ENCODE measurements at regions not wholly inside any gene's neighbourhood (a gene's known extent, or its start where the extent isn't known, plus 50 kb on each side); places are given as distances from the start of the nearest gene placed in this dataset.

- TF ChIP-seq, protein P1, sequence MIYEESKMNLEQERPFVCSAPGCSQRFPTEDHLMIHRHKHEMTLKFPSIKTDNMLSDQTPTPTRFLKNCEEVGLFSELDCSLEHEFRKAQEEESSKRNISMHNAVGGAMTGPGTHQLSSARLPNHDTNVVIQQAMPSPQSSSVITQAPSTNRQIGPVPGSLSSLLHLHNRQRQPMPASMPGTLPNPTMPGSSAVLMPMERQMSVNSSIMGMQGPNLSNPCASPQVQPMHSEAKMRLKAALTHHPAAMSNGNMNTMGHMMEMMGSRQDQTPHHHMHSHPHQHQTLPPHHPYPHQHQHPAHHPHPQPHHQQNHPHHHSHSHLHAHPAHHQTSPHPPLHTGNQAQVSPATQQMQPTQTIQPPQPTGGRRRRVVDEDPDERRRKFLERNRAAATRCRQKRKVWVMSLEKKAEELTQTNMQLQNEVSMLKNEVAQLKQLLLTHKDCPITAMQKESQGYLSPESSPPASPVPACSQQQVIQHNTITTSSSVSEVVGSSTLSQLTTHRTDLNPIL (CRISPR knock-in tag; IDR thresholded peaks at IDR 0.05): no peak
- TF ChIP-seq FOS (IDR thresholded peaks at IDR 0.05; ENCODE audit: extremely low read depth, insufficient read length): no peak
- TF ChIP-seq ELF1 (tag; IDR thresholded peaks at IDR 0.05): no peak
- TF ChIP-seq ATF1 (CRISPR knock-in tag; IDR thresholded peaks at IDR 0.05): no peak
- TF ChIP-seq ATF1 (tag; IDR thresholded peaks at IDR 0.05): no peak
- no peak for TF ChIP-seq TARDBP (IDR thresholded peaks at IDR 0.05)
- TF ChIP-seq TRIM28 (IDR thresholded peaks at IDR 0.05): no peak
- TF ChIP-seq ZNF699 (CRISPR knock-in tag; IDR thresholded peaks at IDR 0.05; ENCODE audit: insufficient replicate concordance): no peak
- TF ChIP-seq, protein P2, sequence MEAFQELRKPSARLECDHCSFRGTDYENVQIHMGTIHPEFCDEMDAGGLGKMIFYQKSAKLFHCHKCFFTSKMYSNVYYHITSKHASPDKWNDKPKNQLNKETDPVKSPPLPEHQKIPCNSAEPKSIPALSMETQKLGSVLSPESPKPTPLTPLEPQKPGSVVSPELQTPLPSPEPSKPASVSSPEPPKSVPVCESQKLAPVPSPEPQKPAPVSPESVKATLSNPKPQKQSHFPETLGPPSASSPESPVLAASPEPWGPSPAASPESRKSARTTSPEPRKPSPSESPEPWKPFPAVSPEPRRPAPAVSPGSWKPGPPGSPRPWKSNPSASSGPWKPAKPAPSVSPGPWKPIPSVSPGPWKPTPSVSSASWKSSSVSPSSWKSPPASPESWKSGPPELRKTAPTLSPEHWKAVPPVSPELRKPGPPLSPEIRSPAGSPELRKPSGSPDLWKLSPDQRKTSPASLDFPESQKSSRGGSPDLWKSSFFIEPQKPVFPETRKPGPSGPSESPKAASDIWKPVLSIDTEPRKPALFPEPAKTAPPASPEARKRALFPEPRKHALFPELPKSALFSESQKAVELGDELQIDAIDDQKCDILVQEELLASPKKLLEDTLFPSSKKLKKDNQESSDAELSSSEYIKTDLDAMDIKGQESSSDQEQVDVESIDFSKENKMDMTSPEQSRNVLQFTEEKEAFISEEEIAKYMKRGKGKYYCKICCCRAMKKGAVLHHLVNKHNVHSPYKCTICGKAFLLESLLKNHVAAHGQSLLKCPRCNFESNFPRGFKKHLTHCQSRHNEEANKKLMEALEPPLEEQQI (IDR thresholded peaks at IDR 0.05): no peak
Observed at GRCh38 chr1:204754821-204755220, 69.3 kb upstream of the LRRN2 start (continued).

DNA sequence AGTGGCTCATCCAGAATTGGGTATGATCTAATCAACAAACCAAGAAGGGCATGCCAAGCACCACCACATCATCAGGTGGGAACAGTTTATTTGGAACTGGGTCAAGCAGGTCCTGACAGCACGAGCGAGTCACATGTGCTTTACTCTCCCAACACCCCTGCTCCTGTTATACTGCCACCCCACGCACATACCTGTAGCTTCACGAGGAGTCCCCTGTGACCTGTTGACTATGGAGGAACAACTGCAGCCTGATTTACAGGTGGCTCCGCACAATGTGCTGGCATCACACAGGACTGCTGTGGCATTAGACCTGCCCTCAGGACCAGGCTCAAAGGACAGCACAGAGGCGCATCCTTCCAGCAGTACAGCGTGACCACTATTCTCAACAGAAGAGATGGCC, 70.8 kb upstream of the LRRN2 start:
- Histone ChIP-seq H3K79me2 (ENCODE audit: control insufficient read depth, insufficient read depth, low read length) (no peaks in the 10 kb centered on the region), H3K9ac (ENCODE audit: insufficient read depth in 1 of 2, low read depth in 2 of 2, low read length in 2 of 2) (no peak overlapping the region), H3K9me3 (replicated peaks; ENCODE audit: control insufficient read depth, insufficient read depth, low read depth, low read length) (no peaks in the 10 kb centered on the region), H3K4me2 (ENCODE audit: insufficient read depth, low read length) (no peak overlapping the region), H4K20me1 (replicated peaks; ENCODE audit: control insufficient read depth, insufficient read depth, low read length) (no peaks in the 10 kb centered on the region), H3K27me3 (ENCODE audit: control insufficient read depth in 2 of 2, insufficient read depth in 2 of 2, low read length in 2 of 2) (peaks cover 1 to 2% of the 10 kb centered on the region in 2 experiments; a peak in 1 of 5 replicates), H3K36me3 (ENCODE audit: control insufficient read depth, insufficient read depth, low read length) (no peaks in the 10 kb centered on the region), H3K4me1 (replicated peaks in 1 of 2; ENCODE audit: control insufficient read depth in 2 of 2, insufficient read depth in 2 of 2, low read length in 2 of 2) (peaks cover 3 to 9% of the 10 kb centered on the region in 2 experiments; a peak in 4 of 5 replicates), H3K4me3 (no peak overlapping the region), H3K27ac (ENCODE audit: extremely low read depth, low read depth, low read length) (no peak overlapping the region), H3K9me1 (ENCODE audit: control insufficient read depth, insufficient read depth, low read length) (no peaks in the 10 kb centered on the region), H2AFZ (ENCODE audit: low read depth, low read length) (no peak overlapping the region)
- POLR2A ChIA-PET: interaction anchor here (0.6 to 1.5 kb wide), 3 partner anchors 9 to 734 kb away, joined by 3 to 7 read pairs (median 5); no protein-coding TSS in a partner anchor
- ATAC-seq: no peak
- intact Hi-C loops (cut with micrococcal nuclease): no loop called here
- CTCF ChIA-PET (ENCODE audit: low intra/inter-chr PET ratio): no interaction called here
- TF ChIP-seq, protein P3, sequence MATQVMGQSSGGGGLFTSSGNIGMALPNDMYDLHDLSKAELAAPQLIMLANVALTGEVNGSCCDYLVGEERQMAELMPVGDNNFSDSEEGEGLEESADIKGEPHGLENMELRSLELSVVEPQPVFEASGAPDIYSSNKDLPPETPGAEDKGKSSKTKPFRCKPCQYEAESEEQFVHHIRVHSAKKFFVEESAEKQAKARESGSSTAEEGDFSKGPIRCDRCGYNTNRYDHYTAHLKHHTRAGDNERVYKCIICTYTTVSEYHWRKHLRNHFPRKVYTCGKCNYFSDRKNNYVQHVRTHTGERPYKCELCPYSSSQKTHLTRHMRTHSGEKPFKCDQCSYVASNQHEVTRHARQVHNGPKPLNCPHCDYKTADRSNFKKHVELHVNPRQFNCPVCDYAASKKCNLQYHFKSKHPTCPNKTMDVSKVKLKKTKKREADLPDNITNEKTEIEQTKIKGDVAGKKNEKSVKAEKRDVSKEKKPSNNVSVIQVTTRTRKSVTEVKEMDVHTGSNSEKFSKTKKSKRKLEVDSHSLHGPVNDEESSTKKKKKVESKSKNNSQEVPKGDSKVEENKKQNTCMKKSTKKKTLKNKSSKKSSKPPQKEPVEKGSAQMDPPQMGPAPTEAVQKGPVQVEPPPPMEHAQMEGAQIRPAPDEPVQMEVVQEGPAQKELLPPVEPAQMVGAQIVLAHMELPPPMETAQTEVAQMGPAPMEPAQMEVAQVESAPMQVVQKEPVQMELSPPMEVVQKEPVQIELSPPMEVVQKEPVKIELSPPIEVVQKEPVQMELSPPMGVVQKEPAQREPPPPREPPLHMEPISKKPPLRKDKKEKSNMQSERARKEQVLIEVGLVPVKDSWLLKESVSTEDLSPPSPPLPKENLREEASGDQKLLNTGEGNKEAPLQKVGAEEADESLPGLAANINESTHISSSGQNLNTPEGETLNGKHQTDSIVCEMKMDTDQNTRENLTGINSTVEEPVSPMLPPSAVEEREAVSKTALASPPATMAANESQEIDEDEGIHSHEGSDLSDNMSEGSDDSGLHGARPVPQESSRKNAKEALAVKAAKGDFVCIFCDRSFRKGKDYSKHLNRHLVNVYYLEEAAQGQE (IDR thresholded peaks at IDR 0.05; ENCODE audit: borderline replicate concordance): peak; percentile 24; the same call in 1 of the 2 replicates
- TF ChIP-seq, protein P3 (CRISPR knock-in tag; IDR thresholded peaks at IDR 0.05; ENCODE audit: low read depth): no peak
- TF ChIP-seq SIRT6 (IDR thresholded peaks at IDR 0.05; ENCODE audit: low read depth, low read length): no peak
- WGBS (ENCODE audit: insufficient coverage, low coverage, missing lambda C conversion rate): 14% methylated on average over 7 of the region's 7 CpGs
- no TSS peak for BruUV-seq (replicated peaks)
- FAIRE-seq: peak; percentile 23
- no peak for DNase-seq (ENCODE audit: extremely low read depth in 1 of 4, low spot score in 3 of 4)
- in situ Hi-C loops (cut with MboI): no loop called here
